CD4-positive, alpha-beta T cell (primary cell): ENCODE measurements at regions not wholly inside any gene's neighbourhood (a gene's known extent, or its start where the extent isn't known, plus 50 kb on each side); places are given as distances from the start of the nearest gene placed in this dataset.
A peak's percentile ranks its signal among the peaks of the same experiment; 100 is the strongest.

ENCODE experiments used
- ATAC-seq: fragments of 200-7000 bp; cut with Tn5 transposase; one replicate; pipeline ENCODE4 v1.10.0; 2022; ENCODE audit warnings: mild to moderate bottlenecking; ENCODE audit not compliant: poor library complexity
- CTCF ChIA-PET: fragments of 350-600 bp; sonication (Branson Sonifier 250); formaldehyde crosslinking; loops from one replicate; lab custom pipeline; 2021; ENCODE audit warnings: antibody characterized with exemption, inconsistent platforms; lab: Charles Lee
- POLR2A ChIA-PET: fragments of 350-600 bp; sonication (Branson Sonifier 250); formaldehyde crosslinking; loops from one replicate; lab custom pipeline; 2021; ENCODE audit warnings: antibody characterized with exemption, inconsistent platforms; lab: Charles Lee
- DNase-seq, 14 experiments: peaks; one replicate each; pipeline ENCODE4 v3.0.0-alpha.2; 2013 to 2020; ENCODE audit warnings: mixed read lengths in 2 of 14
- H3K27ac ChIP-seq, 2 donors: one replicate each; pipeline versions ENCODE4 v1.5.1 to v1.7.0; 2013; ENCODE audit warnings: low read length in 2 of 2, low read depth in 1 of 2, mild to moderate bottlenecking in 1 of 2
- H3K27me3 ChIP-seq, 2 experiments: 1 replicate in 1 of 2; 2 replicates in 1 of 2; pipeline versions ENCODE4 v1.6.1 to v1.7.0; 2013; ENCODE audit warnings: low read length in 2 of 2, control low read depth in 1 of 2, mild to moderate bottlenecking in 1 of 2, moderate library complexity in 1 of 2; ENCODE audit not compliant: insufficient read depth in 2 of 2, control insufficient read depth in 1 of 2
- H3K36me3 ChIP-seq: one replicate; pipeline ENCODE4 v1.6.1; 2013; ENCODE audit warnings: low read length, control low read depth; ENCODE audit not compliant: insufficient read depth
- H3K4me1 ChIP-seq: one replicate; pipeline ENCODE4 v1.6.1; 2013; ENCODE audit warnings: low read length, control low read depth; ENCODE audit not compliant: insufficient read depth
- H3K4me3 ChIP-seq: one replicate; pipeline ENCODE4 v1.5.1; 2013; ENCODE audit warnings: mild to moderate bottlenecking, low read length, moderate library complexity
- H3K9me3 ChIP-seq, 2 experiments: 1 replicate in 1 of 2; 2 replicates in 1 of 2; pipeline versions ENCODE4 v1.6.1 to v1.7.0; 2013; ENCODE audit warnings: low read length in 2 of 2, mild to moderate bottlenecking in 2 of 2, control low read depth in 1 of 2, moderate library complexity in 1 of 2; ENCODE audit not compliant: control insufficient read depth in 1 of 2, insufficient read depth in 1 of 2
- H3K27ac Mint-ChIP-seq: one replicate; pipeline ENCODE4 v1.8.0; 2020; ENCODE audit warnings: mixed read lengths
- H3K27me3 Mint-ChIP-seq: one replicate; pipeline ENCODE4 v1.8.0; 2021; ENCODE audit warnings: mixed read lengths
- H3K36me3 Mint-ChIP-seq: one replicate; pipeline ENCODE4 v1.8.0; 2021; ENCODE audit warnings: low read depth, mixed read lengths
- H3K4me1 Mint-ChIP-seq: one replicate; pipeline ENCODE4 v1.8.0; 2021; ENCODE audit warnings: low read depth, mixed read lengths
- H3K4me3 Mint-ChIP-seq: one replicate; pipeline ENCODE4 v1.8.0; 2020; ENCODE audit warnings: mild to moderate bottlenecking, mixed read lengths
- H3K9me3 Mint-ChIP-seq: one replicate; pipeline ENCODE4 v1.8.0; 2020; ENCODE audit warnings: mixed read lengths
- CTCF ChIP-seq: fragments of 200-600 bp; IDR thresholded peaks from one replicate; pipeline ENCODE4 v1.8.0; 2022; ENCODE audit warnings: antibody characterized with exemption, mild to moderate bottlenecking
- intact Hi-C, 2 experiments: fragments of 100-400 bp; cut with DNase I in 1 of 2; cut with micrococcal nuclease in 1 of 2; formaldehyde crosslinking; loops; one replicate each; pipeline versions ENCODE4 v1.15.1 to v1.9.0; 2023 to 2025; cut with DNase I, micrococcal nuclease

GRCh38 chr5:32511776-32512374 lies 67.3 kb upstream of the ZFR start:
- no peak overlapping the region for H3K27ac Mint-ChIP-seq

GRCh38 chr5:32510860-32511259 lies 66.3 kb upstream of the ZFR start:
- H3K9me3 ChIP-seq: no peaks in the 10 kb centered on the region
- H3K4me1 ChIP-seq: no peaks in the 10 kb centered on the region
- H3K36me3 Mint-ChIP-seq: no peaks in the 10 kb centered on the region
- H3K27ac ChIP-seq: no peak overlapping the region
- TF ChIP-seq CTCF: no peak
- H3K27ac Mint-ChIP-seq: no peak overlapping the region
- intact Hi-C loops: no loop called here
- H3K9me3 Mint-ChIP-seq: no peaks in the 10 kb centered on the region
- no peak overlapping the region for H3K4me3 ChIP-seq
- no peak overlapping the region for H3K4me3 Mint-ChIP-seq
- peaks cover 9% of the 10 kb centered on the region for H3K4me1 Mint-ChIP-seq
- CTCF ChIA-PET: no interaction called here
- no peaks in the 10 kb centered on the region for H3K36me3 ChIP-seq
- no peaks in the 10 kb centered on the region for H3K27me3 ChIP-seq
- POLR2A ChIA-PET: no interaction called here
- no peaks in the 10 kb centered on the region for H3K27me3 Mint-ChIP-seq
- no peak for DNase-seq
- no peak for ATAC-seq

More at GRCh38 chr5:32511776-32512374, 67.3 kb upstream of the ZFR start:
- H3K4me1 ChIP-seq: no peaks in the 10 kb centered on the region
- CTCF ChIA-PET: no interaction called here
- Mint-ChIP-seq H3K27me3 (no peaks in the 10 kb centered on the region), H3K4me3 (no peak overlapping the region), H3K9me3 (no peaks in the 10 kb centered on the region), H3K36me3 (no peaks in the 10 kb centered on the region), H3K4me1 (no peaks in the 10 kb centered on the region)
- intact Hi-C loops: no loop called here
- peak; percentile 82 for ATAC-seq
- DNase-seq: peak in 4 of 14 experiments; percentile 46 to 64 (median 52)
- POLR2A ChIA-PET: no interaction called here
- no peaks in the 10 kb centered on the region for H3K27me3 ChIP-seq
- no peaks in the 10 kb centered on the region for H3K9me3 ChIP-seq
- no peak overlapping the region for H3K27ac ChIP-seq
- TF ChIP-seq CTCF: no peak
- H3K36me3 ChIP-seq: no peaks in the 10 kb centered on the region
- no peak overlapping the region for H3K4me3 ChIP-seq

- intact Hi-C loops: no loop called here
- Histone ChIP-seq H3K27ac (no peak overlapping the region), H3K36me3 (no peaks in the 10 kb centered on the region), H3K9me3 (no peaks in the 10 kb centered on the region), H3K4me3 (no peak overlapping the region), H3K27me3 (no peaks in the 10 kb centered on the region), H3K4me1 (peaks cover 12% of the 10 kb centered on the region)
- H3K36me3 Mint-ChIP-seq: no peaks in the 10 kb centered on the region
- CTCF ChIA-PET: no interaction called here
- H3K27ac Mint-ChIP-seq: no peak overlapping the region
- no peak for TF ChIP-seq CTCF
- DNase-seq: peak in 1 of 14 experiments; percentile 16
- ATAC-seq: no peak
- no peaks in the 10 kb centered on the region for H3K27me3 Mint-ChIP-seq
- peaks cover 26% of the 10 kb centered on the region for H3K4me1 Mint-ChIP-seq
- no peaks in the 10 kb centered on the region for H3K9me3 Mint-ChIP-seq
- H3K4me3 Mint-ChIP-seq: no peak overlapping the region
- POLR2A ChIA-PET: no interaction called here
These were observed 64.6 kb upstream of the ZFR start for GRCh38 chr5:32508806-32509805.
